Uterus (tissue), 2 donors: ENCODE measurements at regions not wholly inside any gene's neighbourhood (a gene's known extent, or its start where the extent isn't known, plus 50 kb on each side); places are given as distances from the start of the nearest gene placed in this dataset.

Source experiments
- POLR2A ChIP-seq, 2 donors: fragments of 450-650 bp; IDR thresholded peaks; one replicate each; pipeline ENCODE4 v1.6.1; 2016; ENCODE audit warnings: antibody characterized with exemption in 2 of 2, mild to moderate bottlenecking in 1 of 2, moderate library complexity in 1 of 2
- TF ChIP-seq, protein P1 (sequence below), 4 experiments: fragments of 200-600 bp in 2 of 4; fragments of 450-650 bp in 2 of 4; sonication (generic) in 2 of 4; IDR thresholded peaks; one replicate each; pipeline ENCODE4 v1.5.1; 2016 to 2019; ENCODE audit warnings: antibody characterized with exemption in 4 of 4, mild to moderate bottlenecking in 2 of 4, moderate library complexity in 1 of 4

- TF ChIP-seq, protein P1, sequence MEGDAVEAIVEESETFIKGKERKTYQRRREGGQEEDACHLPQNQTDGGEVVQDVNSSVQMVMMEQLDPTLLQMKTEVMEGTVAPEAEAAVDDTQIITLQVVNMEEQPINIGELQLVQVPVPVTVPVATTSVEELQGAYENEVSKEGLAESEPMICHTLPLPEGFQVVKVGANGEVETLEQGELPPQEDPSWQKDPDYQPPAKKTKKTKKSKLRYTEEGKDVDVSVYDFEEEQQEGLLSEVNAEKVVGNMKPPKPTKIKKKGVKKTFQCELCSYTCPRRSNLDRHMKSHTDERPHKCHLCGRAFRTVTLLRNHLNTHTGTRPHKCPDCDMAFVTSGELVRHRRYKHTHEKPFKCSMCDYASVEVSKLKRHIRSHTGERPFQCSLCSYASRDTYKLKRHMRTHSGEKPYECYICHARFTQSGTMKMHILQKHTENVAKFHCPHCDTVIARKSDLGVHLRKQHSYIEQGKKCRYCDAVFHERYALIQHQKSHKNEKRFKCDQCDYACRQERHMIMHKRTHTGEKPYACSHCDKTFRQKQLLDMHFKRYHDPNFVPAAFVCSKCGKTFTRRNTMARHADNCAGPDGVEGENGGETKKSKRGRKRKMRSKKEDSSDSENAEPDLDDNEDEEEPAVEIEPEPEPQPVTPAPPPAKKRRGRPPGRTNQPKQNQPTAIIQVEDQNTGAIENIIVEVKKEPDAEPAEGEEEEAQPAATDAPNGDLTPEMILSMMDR (IDR thresholded peaks at IDR 0.05), result no peak
- TF ChIP-seq POLR2A (IDR thresholded peaks at IDR 0.05), result no peak
Measured at GRCh38 chr12:115636546-115636945, 640.9 kb downstream of the MED13L start.
